IMR-90 (cell line): ENCODE measurements at regions not wholly inside any gene's neighbourhood (a gene's known extent, or its start where the extent isn't known, plus 50 kb on each side); places are given as distances from the start of the nearest gene placed in this dataset.

ENCODE experiments used
- ATAC-seq: fragments of 200-7000 bp; cut with Tn5 transposase; 2 replicates; pipeline ENCODE4 v1.9.1; 2020; ENCODE audit warnings: low read depth, mild to moderate bottlenecking, moderate library complexity
- BruUV-seq: library from RNA; stranded (reverse); fragments of 400-500 nt; replicated peaks from 2 replicates; lab custom pipeline; 2021; lab: Mats Ljungman, UMichigan
- CTCF ChIA-PET: fragments of 300-600 bp; formaldehyde crosslinking; extraction: SDS; loops from one replicate; lab custom pipeline; 2021; ENCODE audit warnings: antibody characterized with exemption; lab: Yijun Ruan, JAX
- POLR2A ChIA-PET: fragments of 300-600 bp; sonication (Branson Sonifier 250); formaldehyde crosslinking; loops from one replicate; lab custom pipeline; 2022; ENCODE audit warnings: antibody characterized with exemption; ENCODE audit not compliant: unreplicated experiment; lab: Charles Lee
- DNase-seq: peaks from one replicate; pipeline ENCODE4 v3.0.0; 2013
- H2AFZ ChIP-seq: replicated peaks from 2 replicates; pipeline ENCODE3; 2013; ENCODE audit warnings: low read length, mild to moderate bottlenecking; ENCODE audit not compliant: poor library complexity
- H2AK5ac ChIP-seq: 2 replicates; pipeline ENCODE4 v1.6.1; 2013; ENCODE audit warnings: low read depth, low read length, inconsistent platforms
- H2AK9ac ChIP-seq: replicated peaks from 2 replicates; pipeline ENCODE3; 2013; ENCODE audit warnings: mild to moderate bottlenecking, low read depth, low read length, moderate library complexity; ENCODE audit not compliant: poor library complexity
- H2BK120ac ChIP-seq: 2 replicates; pipeline ENCODE4 v1.6.1; 2013; ENCODE audit warnings: low read depth, low read length, inconsistent platforms
- H2BK15ac ChIP-seq: 3 replicates; pipeline ENCODE4 v1.6.1; 2013; ENCODE audit warnings: low read depth, low read length, inconsistent platforms
- H2BK20ac ChIP-seq: 2 replicates; pipeline ENCODE4 v1.6.1; 2013; ENCODE audit warnings: low read depth, mild to moderate bottlenecking, inconsistent platforms, low read length, moderate library complexity
- H2BK5ac ChIP-seq: 2 replicates; pipeline ENCODE4 v1.6.1; 2013; ENCODE audit warnings: mild to moderate bottlenecking, low read depth, low read length, inconsistent platforms; ENCODE audit not compliant: poor library complexity, severe bottlenecking
- H3K14ac ChIP-seq: replicated peaks from 2 replicates; pipeline ENCODE4 v1.6.1; 2013; ENCODE audit warnings: low read depth, low read length, inconsistent platforms
- H3K18ac ChIP-seq: 2 replicates; pipeline ENCODE4 v1.6.1; 2013; ENCODE audit warnings: low read depth, low read length, control low read depth
- H3K23ac ChIP-seq: 2 replicates; pipeline ENCODE4 v1.6.1; 2013; ENCODE audit warnings: low read depth, low read length, inconsistent platforms
- H3K27ac ChIP-seq: 2 replicates; pipeline ENCODE4 v1.5.1; 2013; ENCODE audit warnings: mild to moderate bottlenecking, control low read depth, low read length; ENCODE audit not compliant: insufficient read depth
- H3K27me3 ChIP-seq: 2 replicates; pipeline ENCODE4 v1.6.1; 2013; ENCODE audit warnings: low read length; ENCODE audit not compliant: control insufficient read depth, insufficient read depth
- H3K36me3 ChIP-seq: 2 replicates; pipeline ENCODE4 v1.6.1; 2013; ENCODE audit warnings: low read length, mixed read lengths; ENCODE audit not compliant: control insufficient read depth, insufficient read depth
- H3K4ac ChIP-seq: 2 replicates; pipeline ENCODE4 v1.6.1; 2013; ENCODE audit warnings: low read depth, low read length, inconsistent platforms
- H3K4me1 ChIP-seq: 2 replicates; pipeline ENCODE4 v1.6.1; 2013; ENCODE audit warnings: low read length, mixed read lengths; ENCODE audit not compliant: control insufficient read depth, insufficient read depth
- H3K4me2 ChIP-seq: 2 replicates; pipeline ENCODE4 v1.6.1; 2013; ENCODE audit warnings: low read depth, mild to moderate bottlenecking, control low read depth, low read length, moderate library complexity
- H3K4me3 ChIP-seq: 2 replicates; pipeline ENCODE4 v1.5.1; 2013; ENCODE audit warnings: low read depth, mild to moderate bottlenecking, control low read depth, low read length, moderate library complexity; ENCODE audit not compliant: insufficient read depth
- H3K56ac ChIP-seq: 2 replicates; pipeline ENCODE4 v1.6.1; 2013; ENCODE audit warnings: low read length, inconsistent platforms; ENCODE audit not compliant: insufficient read depth; ENCODE audit errors: extremely low read depth
- H3K79me1 ChIP-seq, 2 experiments: 2 replicates each; pipeline ENCODE4 v1.6.1; 2013; ENCODE audit warnings: low read length in 2 of 2, inconsistent platforms in 1 of 2, low read depth in 1 of 2
- H3K9ac ChIP-seq: 2 replicates; pipeline ENCODE4 v1.6.1; 2013; ENCODE audit warnings: low read depth, low read length, control low read depth
- H3K9me1 ChIP-seq: 2 replicates; pipeline ENCODE4 v1.6.1; 2013; ENCODE audit warnings: low read length, inconsistent platforms; ENCODE audit not compliant: insufficient read depth
- H3K9me3 ChIP-seq: 2 replicates; pipeline ENCODE4 v1.6.1; 2013; ENCODE audit warnings: low read length; ENCODE audit not compliant: control insufficient read depth, insufficient read depth
- H4K20me1 ChIP-seq: 2 replicates; pipeline ENCODE4 v1.6.1; 2013; ENCODE audit warnings: low read length, inconsistent platforms; ENCODE audit not compliant: insufficient read depth
- H4K5ac ChIP-seq: 2 replicates; pipeline ENCODE4 v1.6.1; 2013; ENCODE audit warnings: mild to moderate bottlenecking, low read depth, low read length, control low read depth
- H4K8ac ChIP-seq, 2 experiments: 2 replicates each; pipeline ENCODE4 v1.6.1; 2013; ENCODE audit warnings: low read depth in 2 of 2, low read length in 2 of 2, control low read depth in 1 of 2, inconsistent platforms in 1 of 2
- H4K91ac ChIP-seq: 2 replicates; pipeline ENCODE4 v1.6.1; 2013; ENCODE audit warnings: low read depth, low read length, inconsistent platforms; ENCODE audit not compliant: insufficient read depth
- BHLHE40 ChIP-seq: fragments of 150-350 bp; IDR thresholded peaks from 2 replicates; pipeline ENCODE4 v1.6.1; 2016; ENCODE audit warnings: mild to moderate bottlenecking, low read depth, low read length
- CEBPB ChIP-seq: IDR thresholded peaks from 2 replicates; pipeline ENCODE4 v1.6.1; 2012; ENCODE audit warnings: low read depth, low read length, improper control_type of control experiment
- CTCF ChIP-seq: conservative IDR thresholded peaks from 2 replicates; pipeline ENCODE4 v1.5.1; 2012; ENCODE audit warnings: mild to moderate bottlenecking, low read depth, low read length, improper control_type of control experiment
- FOS ChIP-seq: fragments of 150-350 bp; IDR thresholded peaks from 2 replicates; pipeline ENCODE4 v1.6.1; 2016; ENCODE audit warnings: low read depth, low read length
- MAFK ChIP-seq: IDR thresholded peaks from 2 replicates; pipeline ENCODE4 v1.6.1; 2012; ENCODE audit warnings: low read depth, low read length, improper control_type of control experiment
- RFX5 ChIP-seq: IDR thresholded peaks from 2 replicates; pipeline ENCODE4 v1.8.0; 2012; ENCODE audit warnings: low read depth, mild to moderate bottlenecking, low read length, moderate library complexity
- WGBS, 2 experiments: methylation state at CpG; one replicate each; pipeline versions ENCODE4 v1.1.5 to v1.1.7; 2013; ENCODE audit warnings: missing lambda C conversion rate in 2 of 2; ENCODE audit not compliant: insufficient read length in 1 of 2; ENCODE audit errors: extremely low coverage in 2 of 2; 5-methylcytosine and 5-hydroxymethylcytosine counted together
- dilution Hi-C: fragments of 300-500 bp; cut with HindIII; formaldehyde crosslinking; loops from one replicate; pipeline ENCODE4 v1.14.3; 2018; ENCODE audit warnings: low sequenced_read_pairs; ENCODE audit not compliant: unreplicated experiment
- in situ Hi-C: fragments of 300-500 bp; cut with MboI; formaldehyde crosslinking; loops from 3 replicates; pipeline ENCODE4 v1.14.3; 2019; ENCODE audit warnings: low sequenced_read_pairs, inconsistent platforms, mixed read lengths
- intact Hi-C: fragments of 100-400 bp; cut with micrococcal nuclease; formaldehyde crosslinking; loops from 2 replicates; pipeline ENCODE4 v1.10.0; 2022
- TF ChIP-seq, protein P1 (sequence below): fragments of 150-350 bp; IDR thresholded peaks from 2 replicates; pipeline ENCODE4 v1.6.1; 2017; ENCODE audit warnings: mild to moderate bottlenecking, antibody characterized with exemption, low read length, low read depth

GRCh38 chr14:105891631-105892452 lies 365.5 kb downstream of the TMEM121 start:
- H2AK5ac ChIP-seq, result no peak overlapping the region
- H3K9me3 ChIP-seq, result peaks cover 36% of the 10 kb centered on the region
- no peak for ATAC-seq
- no peak overlapping the region for H4K5ac ChIP-seq
- H3K4me3 ChIP-seq, result no peak overlapping the region
- in situ Hi-C loops, result no loop called here
- no peak overlapping the region for H3K23ac ChIP-seq
- no peaks in the 10 kb centered on the region for H3K79me1 ChIP-seq
- H3K36me3 ChIP-seq, result no peaks in the 10 kb centered on the region
- DNase-seq, result no peak
- dilution Hi-C loops, result no loop called here
- H2BK5ac ChIP-seq, result no peak overlapping the region
- H2AK9ac ChIP-seq, result no peak overlapping the region
- ChIA-PET CTCF (no interaction called here), POLR2A (no interaction called here)
- no peak overlapping the region for H3K56ac ChIP-seq
- H3K18ac ChIP-seq, result no peak overlapping the region
- H3K9me1 ChIP-seq, result no peaks in the 10 kb centered on the region
- no peak overlapping the region for H2BK120ac ChIP-seq
- 69% methylated on average over 3 of the region's 18 CpGs; no CpG with 5 or more reads in 1 of the 2 experiments for WGBS, 2 experiments
- intact Hi-C loops, result no loop called here
- no peak overlapping the region for H2BK20ac ChIP-seq
- no peak overlapping the region for H2BK15ac ChIP-seq
- no peak overlapping the region for H2AFZ ChIP-seq
- no peaks in the 10 kb centered on the region for H4K20me1 ChIP-seq
- no peak overlapping the region for H3K4ac ChIP-seq
- H3K14ac ChIP-seq, result no peak overlapping the region
- TF ChIP-seq BHLHE40 (no peak), RFX5 (no peak), MAFK (no peak), CEBPB (no peak), FOS (no peak), CTCF (no peak)
- TF ChIP-seq, protein P1, sequence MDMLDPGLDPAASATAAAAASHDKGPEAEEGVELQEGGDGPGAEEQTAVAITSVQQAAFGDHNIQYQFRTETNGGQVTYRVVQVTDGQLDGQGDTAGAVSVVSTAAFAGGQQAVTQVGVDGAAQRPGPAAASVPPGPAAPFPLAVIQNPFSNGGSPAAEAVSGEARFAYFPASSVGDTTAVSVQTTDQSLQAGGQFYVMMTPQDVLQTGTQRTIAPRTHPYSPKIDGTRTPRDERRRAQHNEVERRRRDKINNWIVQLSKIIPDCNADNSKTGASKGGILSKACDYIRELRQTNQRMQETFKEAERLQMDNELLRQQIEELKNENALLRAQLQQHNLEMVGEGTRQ, result no peak
- no peak overlapping the region for H3K27ac ChIP-seq
- H4K8ac ChIP-seq, result no peak overlapping the region
- H3K27me3 ChIP-seq, result no peaks in the 10 kb centered on the region
- H3K4me2 ChIP-seq, result no peak overlapping the region
- no peaks in the 10 kb centered on the region for H3K4me1 ChIP-seq
- no peak overlapping the region for H4K91ac ChIP-seq
- BruUV-seq, result no TSS peak
- H3K9ac ChIP-seq, result no peak overlapping the region
